Fibroblast of skin of left biceps (primary cell): ENCODE measurements at regions not wholly inside any gene's neighbourhood (a gene's known extent, or its start where the extent isn't known, plus 50 kb on each side); places are given as distances from the start of the nearest gene placed in this dataset.
"Not testable (repeated sequence)": the region's sequence is repeated elsewhere in the genome, so short reads cannot be mapped to it uniquely, and the experiment has no call there.

Experiments
- DNase-seq, 2 experiments: peaks; one replicate each; pipeline ENCODE4 v3.0.0-alpha.2; 2013; ENCODE audit warnings: low read depth in 2 of 2

GRCh38 chr13:21228738-21229137, 52.3 kb downstream of the MRPL57 start:
- DNase-seq = no peak

GRCh38 chr13:21229241-21230024, 53.0 kb downstream of the MRPL57 start:
- DNase-seq = no peak

- DNase-seq = no peak
Measured at GRCh38 chr13:21230516-21230915, 54.1 kb downstream of the MRPL57 start.

- no peak for DNase-seq
Measured at GRCh38 chr13:21231426-21231940, 55.0 kb downstream of the MRPL57 start.

DNA sequence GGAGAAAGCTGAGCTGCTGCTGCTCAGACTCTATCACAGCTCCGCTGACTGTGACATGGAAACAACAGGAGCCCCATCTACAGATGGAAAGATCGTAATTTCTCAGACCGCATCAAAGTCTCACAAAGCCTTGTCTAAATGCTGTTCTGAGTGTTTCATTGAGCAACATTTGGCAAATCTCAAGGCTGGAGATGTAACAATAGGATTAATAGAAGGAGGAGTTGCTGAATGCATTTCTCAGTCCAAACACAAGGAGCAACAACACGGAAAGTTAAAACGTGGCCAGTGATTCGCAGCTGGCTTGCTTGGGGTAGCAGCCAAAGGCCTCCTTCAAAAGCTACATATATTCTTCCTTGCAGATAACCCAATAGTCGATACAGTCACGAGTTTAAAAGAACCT, 55.7 kb downstream of the MRPL57 start:
- DNase-seq = peak; percentile 15 to 21

DNA sequence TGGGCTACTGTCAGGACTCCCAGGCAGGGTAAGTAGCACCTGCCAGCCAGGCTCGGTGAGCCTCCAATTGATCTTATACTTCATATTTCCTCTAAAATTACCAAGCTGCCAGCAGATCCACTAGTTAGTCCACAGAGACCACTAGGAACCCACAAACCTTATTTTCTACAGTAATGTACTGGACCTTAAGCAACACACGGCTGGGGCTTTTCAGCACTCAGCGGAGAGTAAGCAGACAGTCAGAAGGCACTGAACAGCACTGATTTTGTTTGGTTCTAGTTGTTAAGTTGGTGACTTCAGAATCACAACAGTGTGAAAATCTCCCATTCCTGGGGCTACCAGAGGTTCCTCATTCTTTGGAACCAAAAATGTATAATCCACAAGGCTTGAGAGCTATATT, 56.1 kb downstream of the MRPL57 start:
- DNase-seq = no peak

GRCh38 chr13:21233086-21233485, 56.6 kb downstream of the MRPL57 start:
- DNase-seq = no peak

GRCh38 chr13:21234526-21234925, 58.1 kb downstream of the MRPL57 start:
- DNase-seq = no peak

DNA sequence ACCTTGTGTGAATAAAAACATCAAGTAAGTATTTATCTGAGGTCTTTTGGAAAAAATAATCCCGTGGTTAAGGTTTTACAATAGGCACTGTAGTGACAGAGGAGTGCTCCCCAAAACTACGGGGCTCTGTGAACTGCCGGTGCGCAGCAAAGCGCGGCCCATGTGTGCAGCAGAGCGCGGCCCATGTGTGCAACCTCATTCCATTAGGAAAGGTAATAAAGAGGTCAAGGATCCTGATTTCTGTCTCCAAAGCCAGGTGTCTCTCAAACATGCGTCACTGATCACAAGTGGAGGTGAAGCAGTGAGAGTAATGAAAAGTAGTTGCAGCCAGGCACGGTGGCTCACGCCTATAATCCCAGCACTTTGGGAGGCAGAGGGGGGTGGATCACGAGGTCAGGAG, 58.7 kb downstream of the MRPL57 start:
- no peak for DNase-seq

DNA sequence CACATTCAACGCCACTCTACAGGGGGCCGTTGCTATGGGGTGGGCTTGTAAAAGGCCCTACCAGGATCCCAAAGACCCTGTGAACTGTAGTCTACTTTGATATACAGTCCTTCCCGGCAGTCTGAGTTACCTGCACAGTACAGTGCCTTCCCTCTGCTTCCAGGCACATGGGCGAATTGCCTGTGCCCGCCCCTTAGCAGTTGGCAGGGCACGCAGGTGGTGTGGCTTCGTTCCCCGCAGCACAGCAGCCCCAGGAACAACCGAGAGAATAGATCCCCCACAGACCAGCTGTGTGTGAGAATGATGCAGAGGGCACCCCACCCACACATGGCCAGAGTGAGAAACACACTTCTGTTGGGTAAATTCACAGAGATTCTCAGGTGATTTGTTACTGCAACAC, 60.6 kb downstream of the MRPL57 start:
- DNase-seq = no peak

- no peak for DNase-seq
Measured at GRCh38 chr13:21238267-21238666, 61.8 kb downstream of the MRPL57 start.

- DNase-seq = peak; percentile 12 to 34
Measured at GRCh38 chr13:21240586-21240985, 64.1 kb downstream of the MRPL57 start.

- DNase-seq = no peak
Measured at GRCh38 chr13:21242236-21242635, 65.8 kb downstream of the MRPL57 start.

DNA sequence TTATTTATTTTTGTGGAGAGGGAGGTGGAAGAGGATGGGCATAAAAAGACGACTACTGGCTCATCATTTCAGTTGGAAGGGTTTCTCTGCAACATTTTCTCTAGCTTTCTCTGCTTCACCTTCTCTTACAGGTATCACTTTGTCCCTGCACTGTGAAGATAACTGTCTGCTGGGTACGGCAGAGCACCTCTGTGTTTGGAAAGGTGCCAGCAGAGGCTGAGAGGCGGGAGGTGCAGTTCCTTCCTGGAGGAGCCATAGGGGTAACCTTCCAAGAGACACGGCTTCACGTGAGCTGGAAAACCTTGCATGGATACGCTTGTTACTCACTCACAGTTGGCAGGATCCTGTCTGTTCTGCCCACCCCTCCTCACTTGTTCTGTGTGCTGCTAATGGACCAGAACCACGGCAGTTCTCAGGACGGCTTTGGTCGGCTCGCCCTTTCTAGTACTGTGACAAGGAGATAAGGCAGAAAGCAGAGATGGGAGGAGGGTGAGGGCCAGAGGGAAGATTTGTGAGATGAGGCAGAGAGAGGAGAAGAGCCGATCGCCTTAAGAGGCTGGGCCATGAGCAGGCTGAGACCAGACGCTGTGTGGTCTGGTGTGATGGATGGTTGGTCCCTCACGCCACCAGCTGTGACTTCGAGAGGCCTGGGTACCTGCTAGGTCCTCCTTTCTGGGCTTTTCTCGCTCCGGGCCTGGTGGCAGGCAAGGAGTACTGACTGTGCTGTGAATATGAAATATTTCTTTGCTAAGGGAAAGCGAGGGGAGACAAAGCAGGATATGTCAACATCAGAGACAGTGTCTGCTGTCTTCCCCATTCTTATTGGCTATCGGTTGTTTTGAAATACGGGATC, 66.8 kb downstream of the MRPL57 start:
- no peak for DNase-seq

- DNase-seq = not testable (repeated sequence)
Measured at GRCh38 chr13:21243898-21244184, 67.4 kb downstream of the MRPL57 start.

- no peak for DNase-seq
Measured at GRCh38 chr13:21246761-21247452, 70.4 kb downstream of the MRPL57 start.

GRCh38 chr13:21256351-21256761, 79.9 kb downstream of the MRPL57 start:
- no peak for DNase-seq

- no peak for DNase-seq
Measured at GRCh38 chr13:21256891-21257290, 80.4 kb downstream of the MRPL57 start.

- DNase-seq = no peak
Measured at GRCh38 chr13:21259571-21260455, 83.4 kb downstream of the MRPL57 start.

DNA sequence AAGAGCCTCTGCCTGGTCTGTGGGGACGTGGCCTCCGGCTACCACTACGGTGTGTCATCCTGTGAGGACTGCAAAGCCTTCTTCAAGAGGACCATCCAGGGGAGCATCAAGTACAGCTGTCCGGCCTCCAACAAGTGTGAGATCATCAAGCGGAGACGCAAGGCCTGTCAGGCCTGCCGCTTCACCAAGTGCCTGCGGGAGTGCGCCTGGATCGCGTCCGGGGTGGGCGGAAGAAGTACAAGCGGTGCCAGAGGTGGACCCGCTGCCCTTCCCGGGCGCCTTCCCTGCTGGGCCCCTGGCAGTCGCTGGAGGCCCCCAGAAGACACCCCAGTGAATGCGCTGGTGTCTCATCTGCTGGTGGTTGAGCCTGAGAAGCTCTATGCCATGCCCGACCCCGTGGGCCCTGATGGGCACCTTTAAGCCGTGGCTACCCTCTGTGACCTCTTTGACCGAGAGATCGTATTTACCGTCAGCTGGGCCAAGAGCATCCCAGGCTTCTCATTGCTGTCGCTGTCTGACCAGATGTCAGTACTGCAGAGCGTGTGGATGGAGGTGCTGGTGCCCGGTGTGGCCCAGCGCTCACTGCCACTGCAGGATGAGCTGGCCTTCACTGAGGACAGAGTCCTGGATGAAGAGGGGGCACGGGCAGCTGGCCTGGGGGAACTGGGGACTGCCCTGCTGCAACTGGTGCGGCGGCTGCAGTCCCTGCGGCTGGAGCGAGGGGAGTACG, 84.3 kb downstream of the MRPL57 start:
- not testable (repeated sequence) for DNase-seq
